ENCODE measurements at regions not wholly inside any gene's neighbourhood (a gene's known extent, or its start where the extent isn't known, plus 50 kb on each side); places are given as distances from the start of the nearest gene placed in this dataset.

DNA sequence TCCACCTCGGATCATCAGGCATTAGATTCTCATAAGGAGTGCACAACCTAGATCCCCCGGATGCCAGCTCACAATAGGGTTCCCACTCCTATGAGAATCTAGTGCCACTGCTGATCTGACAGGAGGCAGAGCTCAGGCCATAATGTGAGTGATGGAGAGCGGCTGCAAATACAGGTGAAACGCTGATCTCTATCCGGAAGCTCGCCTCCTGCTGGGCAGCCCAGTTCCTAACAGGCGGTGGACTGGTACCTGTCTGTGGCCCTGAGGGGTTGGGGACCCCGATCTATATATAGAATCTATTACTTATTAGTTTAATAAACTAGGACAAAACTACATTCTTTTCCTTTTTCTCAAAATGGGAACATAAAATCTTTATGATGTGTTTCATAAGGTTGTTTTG is 741.9 kb downstream of the RFPL4B start:
- DNase-seq (ENCODE audit: low read depth): no peak

DNA sequence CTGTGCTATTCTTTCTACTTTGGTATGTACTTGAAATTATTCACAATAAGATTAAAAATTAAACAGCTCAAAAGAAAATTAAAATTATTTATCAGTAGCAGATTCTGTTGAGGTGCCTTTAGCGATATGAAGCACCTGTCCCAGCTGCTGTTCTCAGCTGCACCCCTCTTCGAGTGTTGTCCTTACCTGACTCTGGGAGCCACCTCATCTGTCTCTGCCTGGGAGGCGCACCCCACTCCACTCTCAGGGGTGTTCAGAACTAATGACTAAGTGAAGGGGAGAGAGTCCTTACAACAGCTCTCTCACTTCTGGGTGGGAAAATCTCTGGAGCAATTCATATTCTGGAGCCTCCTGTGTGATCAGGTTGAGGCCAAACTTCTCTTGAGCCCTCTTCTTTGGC is 745.7 kb downstream of the RFPL4B start:
- no peak for DNase-seq (ENCODE audit: low read depth)

DNA sequence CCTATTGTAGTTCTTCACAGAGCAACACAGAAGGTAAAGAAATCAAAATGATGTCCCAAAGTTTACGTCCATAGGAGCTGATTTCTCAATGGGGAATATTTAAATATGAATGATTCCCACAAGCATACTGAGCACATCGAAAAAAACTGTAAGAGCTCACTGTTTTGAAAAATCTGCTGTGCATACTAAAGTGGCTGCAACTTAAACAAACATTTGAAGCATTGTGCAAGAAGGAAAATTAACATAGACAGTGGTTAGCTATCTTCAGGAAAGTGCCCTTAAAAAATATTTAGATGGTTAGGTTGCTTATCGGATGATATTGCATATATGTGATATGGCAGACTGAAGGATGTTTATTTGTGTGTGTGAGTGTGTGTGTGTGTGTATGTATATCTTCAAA is 747.6 kb downstream of the RFPL4B start:
- DNase-seq (ENCODE audit: low read depth): no peak

- DNase-seq (ENCODE audit: low read depth): no peak
Observed at GRCh38 chr6:113095841-113096240, 748.7 kb downstream of the RFPL4B start.

GRCh38 chr6:113102761-113103160 is 754.4 kb upstream of the MARCKS start:
- DNase-seq (ENCODE audit: low read depth): peak; percentile 54

DNA sequence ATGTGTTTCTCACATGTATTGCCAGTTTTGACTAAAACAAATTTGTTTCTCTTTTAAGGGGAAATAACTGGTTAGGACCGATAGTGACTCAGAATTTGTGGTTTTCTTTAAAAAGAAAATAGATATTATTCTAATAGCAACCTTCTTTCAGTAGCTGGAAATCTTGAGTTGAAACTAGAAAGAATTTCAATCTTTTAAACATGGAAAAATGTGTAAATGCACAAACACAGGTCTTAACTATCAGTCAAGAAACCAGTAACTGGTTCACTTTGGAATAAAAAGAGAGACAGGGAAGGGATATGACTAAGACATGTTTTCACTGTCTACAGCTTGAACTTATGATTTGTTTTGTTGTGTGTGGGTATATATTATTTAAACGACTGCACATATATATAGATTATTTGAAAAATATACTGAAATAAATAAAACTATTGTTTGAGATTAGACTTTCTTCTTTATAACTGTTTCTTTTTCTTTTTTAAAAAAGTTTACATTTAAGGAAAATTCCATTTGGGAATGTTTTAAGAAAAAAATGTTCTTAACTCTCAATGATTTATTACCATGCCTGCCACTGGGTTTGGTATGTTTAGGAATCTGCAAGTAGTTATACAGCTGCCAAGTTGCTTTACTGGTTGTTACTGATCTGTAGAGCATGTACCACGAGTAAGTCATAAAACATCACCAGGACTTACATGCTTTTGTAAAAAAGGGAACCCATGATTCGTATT is 753.3 kb upstream of the MARCKS start:
- DNase-seq (ENCODE audit: low read depth): peak; percentile 34

DNA sequence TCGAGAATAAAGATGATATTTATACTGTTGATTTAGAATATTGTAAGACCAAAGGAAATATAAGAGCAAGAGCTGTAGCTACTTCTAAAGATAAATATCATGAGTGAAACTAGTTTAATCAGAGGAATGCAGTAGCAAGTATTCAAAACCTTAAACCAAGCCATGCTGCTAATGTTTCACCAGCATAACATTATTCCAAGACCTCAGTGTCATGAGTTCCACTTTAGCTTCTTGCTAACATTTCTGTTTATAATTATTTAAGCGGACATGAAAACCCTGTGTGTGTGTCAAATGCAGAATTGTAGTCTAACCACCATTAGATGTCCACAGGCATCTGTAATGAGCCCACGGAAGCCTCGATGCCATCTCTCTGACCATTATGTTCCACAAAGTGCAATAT is 752.6 kb upstream of the MARCKS start:
- no peak for DNase-seq (ENCODE audit: low read depth)

DNA sequence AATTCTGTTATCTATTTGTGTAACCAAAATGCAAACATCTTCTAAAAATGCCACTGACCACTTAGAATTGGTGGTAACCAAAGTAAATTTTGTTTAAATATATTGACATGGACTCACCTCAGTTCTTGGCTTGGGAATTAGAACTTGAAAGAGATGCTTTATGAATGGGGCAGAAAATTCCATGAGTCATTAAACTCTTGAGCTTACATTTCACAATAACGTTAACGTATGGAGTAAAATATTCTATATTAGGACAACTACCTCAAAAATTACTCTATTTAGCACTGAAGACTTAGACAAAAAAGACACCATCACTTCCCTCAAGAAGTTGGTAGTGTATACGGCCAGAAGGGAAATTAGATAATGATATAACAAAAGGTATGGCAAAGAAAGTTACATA is 752.2 kb upstream of the MARCKS start:
- no peak for DNase-seq (ENCODE audit: low read depth)

GRCh38 chr6:113110211-113110610 is 746.9 kb upstream of the MARCKS start:
- no peak for DNase-seq (ENCODE audit: low read depth)

DNA sequence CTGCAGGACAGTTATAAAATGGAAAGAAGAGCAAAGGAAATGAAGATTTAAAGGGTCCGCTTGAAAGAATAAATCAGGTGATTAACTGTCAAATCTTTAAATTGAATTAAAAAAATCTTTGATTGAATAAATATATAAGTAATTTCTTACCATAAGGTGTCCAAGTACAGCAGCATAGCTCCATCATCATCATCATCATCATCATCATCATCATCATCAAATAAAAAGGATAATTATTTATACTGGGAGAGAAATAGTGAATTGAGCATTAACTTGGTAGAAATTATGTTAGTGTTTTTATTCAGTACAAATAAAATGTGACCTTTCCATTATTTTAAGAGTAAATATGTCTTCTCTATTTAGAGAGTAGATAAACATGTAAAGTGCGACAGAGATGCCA is 745.6 kb upstream of the MARCKS start:
- no peak for DNase-seq (ENCODE audit: low read depth)

DNA sequence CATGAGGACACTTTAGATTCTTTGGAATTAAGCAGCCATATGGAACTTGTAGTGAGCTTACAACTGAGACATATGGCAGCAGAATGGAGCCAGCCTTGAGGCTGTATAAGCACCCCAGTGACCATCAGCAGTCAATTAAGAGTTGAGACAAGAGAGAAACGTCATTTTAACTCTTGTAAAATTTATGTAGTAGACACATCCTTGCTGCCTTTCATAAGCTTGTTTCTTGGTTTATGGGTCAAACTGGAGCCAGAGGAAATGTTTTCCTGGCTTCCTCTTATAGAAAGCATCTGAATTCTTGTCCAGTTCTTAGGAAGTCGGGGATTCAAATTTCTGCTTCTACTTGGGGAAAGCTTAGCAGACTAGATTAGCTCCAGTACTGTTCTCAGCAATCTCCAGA is 745.1 kb upstream of the MARCKS start:
- DNase-seq (ENCODE audit: low read depth): no peak

DNA sequence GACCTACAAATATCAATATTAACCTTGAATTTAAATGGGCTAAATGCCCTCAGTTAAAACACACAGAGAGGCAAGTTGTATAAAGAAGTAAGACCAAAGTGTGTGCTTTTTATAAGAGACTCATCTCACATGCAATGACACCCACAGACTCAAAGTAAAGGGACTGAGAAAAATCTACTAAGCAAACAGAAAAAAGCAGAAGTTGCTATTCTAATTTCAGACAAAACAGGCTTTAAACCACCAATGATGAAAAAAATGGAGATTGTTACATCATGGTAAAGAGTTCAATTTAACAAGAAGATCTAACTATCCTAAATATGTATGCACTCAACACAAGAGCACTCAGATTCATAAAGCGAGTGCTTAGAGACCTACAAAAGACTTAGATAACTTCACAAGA is 741.9 kb upstream of the MARCKS start:
- no peak for DNase-seq (ENCODE audit: low read depth)

- peak; percentile 86 for DNase-seq (ENCODE audit: low read depth)
Observed at GRCh38 chr6:113120224-113120581, 736.9 kb upstream of the MARCKS start.

- DNase-seq (ENCODE audit: low read depth): peak; percentile 95
Observed at GRCh38 chr6:113120582-113121285, 736.4 kb upstream of the MARCKS start.

- no peak for DNase-seq (ENCODE audit: low read depth)
Observed at GRCh38 chr6:113121571-113121970, 735.6 kb upstream of the MARCKS start.

- DNase-seq (ENCODE audit: low read depth): peak; percentile 92
Observed at GRCh38 chr6:113122060-113122459, 735.1 kb upstream of the MARCKS start.

DNA sequence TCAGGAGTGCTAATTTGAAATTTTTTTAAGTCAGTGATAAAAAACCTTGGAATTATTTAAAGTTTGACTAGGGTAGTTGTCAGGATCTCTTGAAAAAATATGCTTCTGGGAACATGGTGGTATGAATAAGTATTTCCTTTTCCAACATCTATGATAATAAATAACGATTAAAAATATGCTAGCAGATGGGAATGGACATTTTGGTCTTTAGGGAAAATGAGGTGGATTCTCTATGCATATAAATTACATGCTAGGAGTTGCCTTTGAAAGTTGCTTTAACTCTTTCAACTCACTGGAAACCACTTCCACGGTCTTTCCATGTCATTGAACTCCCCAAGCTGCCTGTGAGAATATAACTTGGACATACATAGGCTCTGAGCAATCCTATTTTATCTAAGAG is 731.5 kb upstream of the MARCKS start:
- no peak for DNase-seq (ENCODE audit: low read depth)

DNA sequence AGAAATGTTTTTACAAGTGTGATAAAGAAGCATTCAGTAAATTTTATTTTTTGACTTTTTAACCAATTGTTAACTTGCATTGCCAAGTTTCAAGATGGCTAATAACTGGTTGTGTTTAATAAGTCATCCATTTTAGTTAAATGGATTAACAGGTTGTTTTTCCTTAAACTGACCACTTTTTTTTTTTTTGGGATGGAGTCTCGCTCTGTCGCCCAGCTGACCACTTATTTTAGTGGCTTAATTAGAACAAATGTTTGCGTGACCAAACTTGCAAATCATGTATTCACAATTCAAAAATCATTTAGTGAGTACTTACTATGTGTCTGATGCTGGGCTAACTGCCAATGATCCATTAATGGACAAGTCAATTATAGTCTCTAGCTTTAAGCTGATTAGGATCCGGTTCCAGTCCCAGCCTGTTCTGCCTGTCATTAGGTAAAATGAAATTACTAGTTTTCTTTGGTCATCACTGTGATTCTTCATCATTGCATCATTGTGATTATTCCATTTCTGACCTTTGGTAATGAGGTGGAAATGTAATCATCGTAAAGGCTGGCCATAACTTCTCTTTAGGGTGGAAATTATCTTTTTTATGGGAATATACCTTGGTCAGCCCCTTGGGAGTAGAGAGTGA is 729.2 kb upstream of the MARCKS start:
- DNase-seq (ENCODE audit: low read depth): no peak

DNA sequence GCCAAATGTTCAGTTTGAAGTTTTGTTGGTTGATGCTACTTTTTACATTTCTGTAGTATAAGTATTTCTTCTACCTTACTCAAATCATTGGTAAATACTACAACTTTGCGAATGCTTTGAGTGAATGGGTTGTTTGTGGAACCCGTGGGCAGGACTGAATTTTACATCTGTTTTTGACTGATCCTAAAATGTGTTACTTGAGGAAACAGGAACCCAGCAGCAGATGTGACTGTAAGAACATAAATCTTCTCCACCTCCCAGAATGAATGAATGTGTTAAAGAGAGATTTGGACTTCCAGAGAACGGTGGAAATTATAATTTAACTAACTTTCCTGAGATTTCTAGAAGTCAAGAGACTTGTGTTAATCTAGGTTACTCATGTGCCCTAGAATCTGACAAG is 728.5 kb upstream of the MARCKS start:
- no peak for DNase-seq (ENCODE audit: low read depth)

DNA sequence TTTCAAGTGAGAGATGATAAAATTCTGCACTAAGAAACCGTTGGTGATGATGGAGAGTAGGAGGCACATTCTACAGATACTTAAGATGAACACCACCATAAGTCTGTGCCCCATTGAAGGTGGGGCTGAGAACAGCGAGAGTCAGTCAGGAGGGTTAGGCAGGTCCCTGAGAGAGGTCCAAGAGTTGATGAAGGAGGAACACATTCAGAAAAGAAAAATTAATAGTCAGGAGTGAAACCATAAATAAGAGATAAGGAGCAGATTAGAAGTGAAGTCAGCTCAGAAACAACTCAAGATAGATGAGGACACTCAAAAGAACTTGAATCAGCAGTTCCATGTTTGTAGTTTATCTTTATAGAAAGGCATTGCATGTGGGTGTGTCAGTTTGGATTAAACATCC is 727.2 kb upstream of the MARCKS start:
- no peak for DNase-seq (ENCODE audit: low read depth)

- no peak for DNase-seq (ENCODE audit: low read depth)
Observed at GRCh38 chr6:113137426-113137825, 719.7 kb upstream of the MARCKS start.

DNA sequence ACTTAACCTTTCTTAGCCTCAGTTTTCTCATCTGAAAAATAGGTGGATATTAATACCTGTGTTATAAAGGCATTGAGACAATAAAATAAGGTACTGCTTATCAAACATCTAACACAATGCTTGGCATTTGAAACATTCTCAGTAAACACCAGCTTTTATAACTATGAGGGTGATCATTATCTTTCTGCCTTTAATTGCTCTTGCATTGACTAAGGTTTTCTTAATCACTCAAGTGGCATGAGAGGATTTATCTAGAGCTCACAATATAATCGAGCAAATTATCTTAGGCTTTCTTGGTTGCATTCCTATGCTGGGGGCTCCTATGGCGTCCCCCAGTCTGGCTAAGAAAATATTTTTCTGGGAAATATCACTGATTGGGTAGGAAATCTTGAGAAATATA is 716.4 kb upstream of the MARCKS start:
- no peak for DNase-seq (ENCODE audit: low read depth)

DNA sequence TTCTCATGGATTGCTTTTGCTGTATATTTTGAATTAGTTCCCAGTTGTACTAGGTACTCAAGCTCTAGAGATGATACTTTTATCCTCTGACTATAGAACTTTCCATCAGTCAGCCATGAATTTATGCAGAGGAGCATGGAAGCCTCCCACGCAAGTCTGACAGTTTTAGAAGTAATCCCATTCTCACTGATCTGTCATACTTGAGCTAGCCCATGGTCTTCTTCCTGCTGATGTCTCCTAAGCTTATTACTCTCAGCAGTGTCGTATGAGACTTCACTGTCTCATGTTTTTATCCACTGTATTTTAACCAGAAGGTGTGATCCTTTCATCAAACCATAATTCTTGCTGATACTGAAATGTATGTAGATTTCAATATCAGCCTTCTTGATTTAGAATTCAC is 715.2 kb upstream of the MARCKS start:
- DNase-seq (ENCODE audit: low read depth): no peak
